SIG-M5 (cell line): ENCODE measurements at regions not wholly inside any gene's neighbourhood (a gene's known extent, or its start where the extent isn't known, plus 50 kb on each side); places are given as distances from the start of the nearest gene placed in this dataset.
"Not testable (repeated sequence)": the region's sequence is repeated elsewhere in the genome, so short reads cannot be mapped to it uniquely, and the experiment has no call there.

Source experiments
- DNase-seq: peaks from one replicate; lab custom pipeline; 2025; lab: John Stamatoyannopoulos, UW

- no peak for DNase-seq
These were observed 835.6 kb downstream of the TBC1D32 start for GRCh38 chr6:120498711-120499110.

- no peak for DNase-seq
These were observed 837.6 kb downstream of the TBC1D32 start for GRCh38 chr6:120496661-120497060.

- no peak for DNase-seq
These were observed 840.8 kb downstream of the TBC1D32 start for GRCh38 chr6:120493505-120493904.

- DNase-seq, result no peak
These were observed 844.3 kb downstream of the TBC1D32 start for GRCh38 chr6:120489941-120490340.

GRCh38 chr6:120484146-120484545 lies 850.1 kb downstream of the TBC1D32 start:
- no peak for DNase-seq

- no peak for DNase-seq
These were observed 855.6 kb downstream of the TBC1D32 start for GRCh38 chr6:120478650-120479049.

- DNase-seq, result no peak
These were observed 860.5 kb downstream of the TBC1D32 start for GRCh38 chr6:120473804-120474203.

- no peak for DNase-seq
These were observed 865.8 kb downstream of the TBC1D32 start for GRCh38 chr6:120468486-120468885.

- DNase-seq, result no peak
These were observed 882.8 kb downstream of the TBC1D32 start for GRCh38 chr6:120451508-120451907.

GRCh38 chr6:120447605-120448004 lies 886.7 kb downstream of the TBC1D32 start:
- DNase-seq, result no peak

- DNase-seq, result not testable (repeated sequence)
These were observed 901.4 kb downstream of the TBC1D32 start for GRCh38 chr6:120432840-120433239.

- DNase-seq, result no peak
These were observed 902.4 kb downstream of the TBC1D32 start for GRCh38 chr6:120431841-120432240.

GRCh38 chr6:120411394-120411793 lies 922.9 kb downstream of the TBC1D32 start:
- DNase-seq, result no peak

- no peak for DNase-seq
These were observed 923.7 kb downstream of the TBC1D32 start for GRCh38 chr6:120410586-120410985.

- DNase-seq, result no peak
These were observed 926.6 kb downstream of the TBC1D32 start for GRCh38 chr6:120407696-120408095.

GRCh38 chr6:120405947-120406346 lies 928.3 kb downstream of the TBC1D32 start:
- no peak for DNase-seq

- no peak for DNase-seq
These were observed 938.5 kb downstream of the TBC1D32 start for GRCh38 chr6:120395784-120396183.

GRCh38 chr6:120395330-120395729 lies 939.0 kb downstream of the TBC1D32 start:
- DNase-seq, result no peak

GRCh38 chr6:120392941-120393340 lies 941.3 kb downstream of the TBC1D32 start:
- no peak for DNase-seq

- no peak for DNase-seq
These were observed 949.6 kb downstream of the TBC1D32 start for GRCh38 chr6:120384671-120385070.

GRCh38 chr6:120383681-120384080 lies 950.6 kb downstream of the TBC1D32 start:
- no peak for DNase-seq

GRCh38 chr6:120378582-120379220 lies 955.6 kb downstream of the TBC1D32 start:
- no peak for DNase-seq

GRCh38 chr6:120373185-120373584 lies 961.1 kb downstream of the TBC1D32 start:
- DNase-seq, result no peak

- DNase-seq, result no peak
These were observed 970.9 kb downstream of the TBC1D32 start for GRCh38 chr6:120363429-120363828.
